Neural cell (in vitro differentiated cells): ENCODE measurements at regions not wholly inside any gene's neighbourhood (a gene's known extent, or its start where the extent isn't known, plus 50 kb on each side); places are given as distances from the start of the nearest gene placed in this dataset.

Source experiments
- H2AFZ ChIP-seq: fragments of 200-600, 300-800 bp; sonication (generic), shearing (Covaris generic); 2 replicates; pipeline ENCODE4 v1.6.0; 2014; ENCODE audit warnings: low read depth, mild to moderate bottlenecking, antibody characterized with exemption, low read length, moderate library complexity
- H3F3A ChIP-seq: fragments of 200-600 bp; shearing (Covaris generic); 2 replicates; pipeline ENCODE4 v1.6.1; 2016; ENCODE audit warnings: mild to moderate bottlenecking, moderate library complexity, mixed read lengths, antibody characterized with exemption, low read length; ENCODE audit not compliant: insufficient read depth, poor library complexity, severe bottlenecking
- H3K27ac ChIP-seq: fragments of 200-600, 300-800 bp; sonication (generic), shearing (Covaris generic); 2 replicates; pipeline ENCODE4 v1.5.1; 2014; ENCODE audit warnings: mild to moderate bottlenecking, low read length, moderate library complexity
- H3K27me3 ChIP-seq: fragments of 300-800, 200-600 bp; sonication (generic), shearing (Covaris generic); 2 replicates; pipeline ENCODE4 v1.6.0; 2014; ENCODE audit warnings: mild to moderate bottlenecking, low read depth, low read length, moderate library complexity; ENCODE audit not compliant: insufficient read depth
- H3K36me3 ChIP-seq: fragments of 300-800, 200-600 bp; sonication (generic), shearing (Covaris generic); 2 replicates; pipeline ENCODE4 v1.5.1; 2014; ENCODE audit warnings: mild to moderate bottlenecking, antibody characterized with exemption, low read length, moderate library complexity; ENCODE audit not compliant: insufficient read depth
- H3K4me2 ChIP-seq: fragments of 300-800, 200-600 bp; sonication (generic), shearing (Covaris generic); 2 replicates; pipeline ENCODE4 v1.6.0; 2014; ENCODE audit warnings: mild to moderate bottlenecking, low read length
- H3K4me3 ChIP-seq: fragments of 300-800, 200-600 bp; sonication (generic), shearing (Covaris generic); 2 replicates; pipeline ENCODE4 v1.5.1; 2014; ENCODE audit warnings: mild to moderate bottlenecking, low read length, moderate library complexity
- H3K79me2 ChIP-seq: fragments of 200-600 bp; shearing (Covaris generic); replicated peaks from 2 replicates; pipeline ENCODE4 v1.6.0; 2014; ENCODE audit warnings: mild to moderate bottlenecking, low read length, moderate library complexity; ENCODE audit not compliant: insufficient read depth
- H3K9ac ChIP-seq: fragments of 300-800, 200-600 bp; sonication (generic), shearing (Covaris generic); 2 replicates; pipeline ENCODE4 v1.6.1; 2016; ENCODE audit warnings: mild to moderate bottlenecking, low read length, mixed read lengths
- H3K9me2 ChIP-seq: fragments of 200-600 bp; shearing (Covaris generic); 2 replicates; pipeline ENCODE4 v1.6.1; 2016; ENCODE audit warnings: mild to moderate bottlenecking, low read length, mixed read lengths; ENCODE audit not compliant: insufficient read depth
- H3K9me3 ChIP-seq: fragments of 200-600, 300-800 bp; sonication (generic), shearing (Covaris generic); 2 replicates; pipeline ENCODE4 v1.6.1; 2016; ENCODE audit warnings: mild to moderate bottlenecking, mixed run types, low read length, moderate library complexity, mixed read lengths
- H4K20me1 ChIP-seq: fragments of 200-600 bp; shearing (Covaris generic); 2 replicates; pipeline ENCODE4 v1.6.1; 2016; ENCODE audit warnings: mild to moderate bottlenecking, mixed run types; ENCODE audit not compliant: insufficient read depth
- CTCF ChIP-seq: fragments of 450-650 bp; IDR thresholded peaks from 2 replicates; pipeline ENCODE4 v1.5.1; 2014; ENCODE audit warnings: antibody characterized with exemption, mild to moderate bottlenecking, moderate library complexity; ENCODE audit not compliant: poor library complexity, severe bottlenecking
- EP300 ChIP-seq: fragments of 450-650 bp; conservative IDR thresholded peaks from 2 replicates; pipeline ENCODE4 v1.6.1; 2014; ENCODE audit warnings: antibody characterized with exemption, mild to moderate bottlenecking, moderate library complexity; ENCODE audit not compliant: poor library complexity, severe bottlenecking
- EZH2 ChIP-seq: fragments of 200-600, 300-800 bp; shearing (Covaris generic), sonication (generic); IDR thresholded peaks from 2 replicates; pipeline ENCODE4 v1.6.1; 2014; ENCODE audit warnings: antibody characterized with exemption, low read length, borderline replicate concordance, mild to moderate bottlenecking; ENCODE audit not compliant: insufficient read depth, poor library complexity, severe bottlenecking
- MXI1 ChIP-seq: fragments of 450-650 bp; conservative IDR thresholded peaks from 2 replicates; pipeline ENCODE4 v1.6.1; 2014; ENCODE audit warnings: antibody characterized with exemption, mild to moderate bottlenecking; ENCODE audit not compliant: poor library complexity, severe bottlenecking
- POLR2AphosphoS5 ChIP-seq: IDR thresholded peaks from 2 replicates; pipeline ENCODE4 v1.6.1; 2012
- RAD21 ChIP-seq: fragments of 450-650 bp; conservative IDR thresholded peaks from 2 replicates; pipeline ENCODE4 v1.6.1; 2014; ENCODE audit warnings: antibody characterized with exemption, mild to moderate bottlenecking, moderate library complexity
- REST ChIP-seq: IDR thresholded peaks from 2 replicates; pipeline ENCODE4 v1.6.1; 2012; ENCODE audit warnings: borderline replicate concordance
- SMC3 ChIP-seq: fragments of 450-650 bp; conservative IDR thresholded peaks from 2 replicates; pipeline ENCODE4 v1.6.1; 2014; ENCODE audit warnings: antibody characterized with exemption, mild to moderate bottlenecking, moderate library complexity; ENCODE audit not compliant: poor library complexity
- TAF1 ChIP-seq: IDR thresholded peaks from 2 replicates; pipeline ENCODE4 v1.6.1; 2012; ENCODE audit warnings: low read depth

- Histone ChIP-seq H3K9me3 (no peaks in the 10 kb centered on the region), H4K20me1 (no peaks in the 10 kb centered on the region), H3K9me2 (no peaks in the 10 kb centered on the region), H3K79me2 (no peaks in the 10 kb centered on the region), H3K27me3 (no peaks in the 10 kb centered on the region), H3K27ac (no peak overlapping the region), H3K4me3 (no peak overlapping the region), H3K9ac (no peak overlapping the region), H3K36me3 (no peaks in the 10 kb centered on the region), H3K4me2 (no peak overlapping the region), H2AFZ (no peak overlapping the region), H3F3A (no peaks in the 10 kb centered on the region)
- TF ChIP-seq MXI1 (no peak), EP300 (no peak), SMC3 (peak; percentile 80), RAD21 (peak; percentile 77), CTCF (peak; percentile 83), TAF1 (no peak)
Observed at GRCh38 chr1:88180449-88181108, 503.5 kb upstream of the PKN2 start.

- Histone ChIP-seq H3K79me2 (no peaks in the 10 kb centered on the region), H2AFZ (no peak overlapping the region), H3F3A (no peaks in the 10 kb centered on the region), H3K36me3 (no peaks in the 10 kb centered on the region), H3K27ac (no peak overlapping the region), H3K9ac (no peak overlapping the region), H3K9me3 (no peaks in the 10 kb centered on the region), H3K4me3 (no peak overlapping the region), H3K27me3 (no peaks in the 10 kb centered on the region), H3K9me2 (no peaks in the 10 kb centered on the region), H4K20me1 (no peaks in the 10 kb centered on the region), H3K4me2 (no peak overlapping the region)
- no peak for TF ChIP-seq CTCF
- no peak for TF ChIP-seq EP300
- no peak for TF ChIP-seq POLR2AphosphoS5
- no peak for TF ChIP-seq RAD21
- TF ChIP-seq REST, result no peak
- TF ChIP-seq EZH2, result no peak
Observed at GRCh38 chr1:88186911-88187310, 497.2 kb upstream of the PKN2 start.
